Activated naive CD4-positive, alpha-beta T cell treated with anti-CD3 and anti-CD28 coated beads, Interleukin-2, amount 50 U/mL, for 24 hours (primary cell): ENCODE measurements at regions not wholly inside any gene's neighbourhood (a gene's known extent, or its start where the extent isn't known, plus 50 kb on each side); places are given as distances from the start of the nearest gene placed in this dataset.

Experiments
- H3K27ac Mint-ChIP-seq: one replicate; pipeline ENCODE4 v1.8.0; 2021; ENCODE audit warnings: mild to moderate bottlenecking, mixed read lengths
- H3K27me3 Mint-ChIP-seq: one replicate; pipeline ENCODE4 v1.8.0; 2021; ENCODE audit warnings: mixed read lengths
- H3K36me3 Mint-ChIP-seq: one replicate; pipeline ENCODE4 v1.8.0; 2021; ENCODE audit warnings: mixed read lengths
- H3K4me1 Mint-ChIP-seq: one replicate; pipeline ENCODE4 v1.8.0; 2021; ENCODE audit warnings: mixed read lengths
- H3K4me3 Mint-ChIP-seq: one replicate; pipeline ENCODE4 v1.8.0; 2021; ENCODE audit warnings: mild to moderate bottlenecking, mixed read lengths
- H3K9me3 Mint-ChIP-seq: one replicate; pipeline ENCODE4 v1.8.0; 2021; ENCODE audit warnings: mixed read lengths

DNA sequence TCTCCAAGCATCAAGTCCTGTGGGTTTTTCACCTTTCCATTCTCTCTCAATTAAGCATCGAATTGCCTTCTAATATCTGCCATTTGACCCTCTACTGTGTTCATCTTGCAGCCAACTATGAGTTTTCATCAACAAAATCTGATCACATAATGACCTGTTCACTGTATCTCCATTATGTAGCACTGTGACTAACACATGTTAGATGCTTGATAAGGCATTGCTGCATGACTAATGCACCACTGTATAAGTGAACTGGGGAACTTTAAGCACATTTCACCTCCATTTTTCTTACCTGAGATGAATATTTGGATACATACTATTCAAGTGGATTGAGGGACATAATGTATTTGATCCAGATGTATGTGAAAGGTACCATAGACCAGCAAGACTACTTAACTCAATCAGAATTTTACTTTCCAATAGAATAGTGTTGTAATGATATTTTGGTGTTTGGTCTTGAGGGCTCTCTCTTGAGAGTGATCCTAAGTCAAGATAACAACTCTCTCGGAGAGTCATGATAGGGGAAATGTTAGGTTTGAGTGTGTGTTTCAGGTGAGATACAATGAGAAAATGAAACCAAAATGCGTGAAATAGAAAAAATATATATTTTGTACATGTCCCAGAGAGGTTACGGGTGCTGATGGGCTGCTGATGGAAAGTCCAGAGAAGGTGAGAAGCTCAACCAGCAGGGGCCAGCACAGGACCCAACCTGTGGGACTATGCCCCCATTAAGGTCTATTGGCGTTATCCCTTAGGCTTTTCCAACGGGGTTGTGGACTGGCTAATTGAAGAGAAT lies 60.2 kb upstream of the HS3ST1 start:
- Mint-ChIP-seq H3K27me3 (no peaks in the 10 kb centered on the region), H3K27ac (no peak overlapping the region), H3K4me3 (no peak overlapping the region), H3K36me3 (peaks cover 1% of the 10 kb centered on the region), H3K4me1 (peaks cover 24% of the 10 kb centered on the region), H3K9me3 (no peaks in the 10 kb centered on the region)

DNA sequence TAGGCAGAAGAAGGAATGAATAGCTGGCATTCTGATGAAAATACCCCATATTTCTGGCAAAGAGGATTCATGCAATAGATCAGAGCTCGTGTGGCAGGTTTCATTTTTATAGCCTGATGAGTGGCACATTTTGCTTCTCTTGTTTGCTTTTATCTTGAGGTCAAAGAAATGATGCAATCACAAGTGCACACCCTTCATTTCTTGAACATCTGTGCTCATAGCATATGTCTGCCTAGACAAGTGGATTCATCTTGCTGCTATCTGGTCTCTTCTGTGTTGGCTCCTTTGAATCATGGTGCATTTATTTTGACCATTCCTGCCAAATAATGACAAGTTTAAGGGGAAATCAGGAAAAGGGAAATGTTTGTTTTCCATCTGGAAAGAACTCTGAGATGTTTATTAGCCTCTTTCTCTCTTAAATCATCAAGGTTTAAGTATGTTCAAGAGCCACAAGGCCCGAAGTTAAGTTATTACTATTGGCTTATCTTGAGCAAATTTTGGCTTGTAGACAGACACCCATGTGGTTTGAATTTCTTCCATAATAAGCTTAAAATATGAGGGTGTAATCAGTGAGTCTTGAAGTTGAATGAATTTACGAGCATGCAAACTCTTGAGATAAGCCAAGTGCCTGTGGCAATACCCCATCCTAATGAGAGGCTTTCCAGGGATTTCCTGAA lies 59.3 kb upstream of the HS3ST1 start:
- no peak overlapping the region for H3K4me3 Mint-ChIP-seq
- H3K9me3 Mint-ChIP-seq = no peaks in the 10 kb centered on the region
- no peak overlapping the region for H3K27ac Mint-ChIP-seq
- H3K4me1 Mint-ChIP-seq = peaks cover 24% of the 10 kb centered on the region
- H3K36me3 Mint-ChIP-seq = peaks cover 1% of the 10 kb centered on the region
- H3K27me3 Mint-ChIP-seq = no peaks in the 10 kb centered on the region

DNA sequence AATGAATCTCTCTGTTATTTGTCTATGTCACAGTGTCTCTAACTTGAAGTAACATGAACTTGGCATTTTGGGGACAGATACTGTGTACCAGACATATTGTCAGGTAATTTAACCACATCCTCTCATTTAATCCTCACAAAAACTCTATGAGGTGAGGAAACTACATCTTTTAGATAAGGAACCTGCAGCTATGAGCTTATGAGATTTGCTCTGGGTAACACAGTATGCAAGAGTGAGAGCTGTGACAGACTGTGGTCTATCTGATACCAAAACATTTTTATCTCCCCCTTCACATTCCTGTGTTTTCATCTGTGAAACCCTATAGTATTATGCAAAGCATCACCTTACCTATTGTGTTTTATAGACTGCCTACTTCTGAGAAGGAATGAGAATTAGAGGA lies 58.4 kb upstream of the HS3ST1 start:
- Mint-ChIP-seq H3K9me3 (no peaks in the 10 kb centered on the region), H3K27me3 (no peaks in the 10 kb centered on the region), H3K27ac (no peak overlapping the region), H3K36me3 (no peaks in the 10 kb centered on the region), H3K4me3 (no peak overlapping the region), H3K4me1 (peaks cover 24% of the 10 kb centered on the region)

DNA sequence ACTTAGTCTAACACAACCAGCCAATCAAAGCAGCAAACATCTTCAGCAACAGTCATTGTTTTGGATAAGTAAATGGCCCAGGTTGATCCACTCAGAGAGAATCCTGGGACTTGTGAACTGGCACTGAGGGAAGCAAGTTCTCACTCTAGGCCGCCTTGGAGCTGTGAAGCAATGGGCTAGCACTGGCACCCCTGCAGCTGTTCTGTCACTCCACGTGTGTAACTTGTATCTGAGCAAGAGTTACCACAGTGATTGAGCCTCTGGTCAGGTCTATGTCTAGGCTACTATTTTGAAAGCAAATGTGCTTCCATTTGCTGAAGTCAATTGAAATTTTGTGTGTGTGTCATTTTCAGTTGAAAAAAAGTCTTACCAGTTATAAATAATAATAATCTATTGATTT lies 57.2 kb upstream of the HS3ST1 start:
- no peaks in the 10 kb centered on the region for H3K36me3 Mint-ChIP-seq
- no peak overlapping the region for H3K27ac Mint-ChIP-seq
- peaks cover 24% of the 10 kb centered on the region for H3K4me1 Mint-ChIP-seq
- no peaks in the 10 kb centered on the region for H3K27me3 Mint-ChIP-seq
- H3K9me3 Mint-ChIP-seq = no peaks in the 10 kb centered on the region
- H3K4me3 Mint-ChIP-seq = no peak overlapping the region

DNA sequence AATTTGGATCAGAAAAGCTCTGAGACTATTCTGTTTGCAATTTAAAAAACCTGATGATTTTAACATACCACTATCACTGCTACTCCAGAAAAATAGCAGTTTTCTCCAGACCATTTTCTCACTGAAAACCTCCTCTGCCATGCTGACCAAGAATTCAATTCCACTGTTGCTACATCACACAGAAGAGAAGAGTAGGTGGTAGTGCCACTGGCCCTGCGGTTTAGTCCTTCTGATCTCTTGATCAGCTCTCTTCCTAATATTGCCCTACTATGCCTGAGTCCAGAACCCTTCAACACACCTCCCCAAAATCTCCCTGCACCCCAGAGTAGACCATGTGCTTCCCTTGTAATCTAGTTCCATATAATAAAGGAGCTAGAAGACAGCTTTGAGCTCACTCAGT lies 55.8 kb upstream of the HS3ST1 start:
- no peaks in the 10 kb centered on the region for H3K9me3 Mint-ChIP-seq
- H3K36me3 Mint-ChIP-seq = no peaks in the 10 kb centered on the region
- no peak overlapping the region for H3K4me3 Mint-ChIP-seq
- H3K27ac Mint-ChIP-seq = no peak overlapping the region
- H3K27me3 Mint-ChIP-seq = no peaks in the 10 kb centered on the region
- peaks cover 24% of the 10 kb centered on the region for H3K4me1 Mint-ChIP-seq

DNA sequence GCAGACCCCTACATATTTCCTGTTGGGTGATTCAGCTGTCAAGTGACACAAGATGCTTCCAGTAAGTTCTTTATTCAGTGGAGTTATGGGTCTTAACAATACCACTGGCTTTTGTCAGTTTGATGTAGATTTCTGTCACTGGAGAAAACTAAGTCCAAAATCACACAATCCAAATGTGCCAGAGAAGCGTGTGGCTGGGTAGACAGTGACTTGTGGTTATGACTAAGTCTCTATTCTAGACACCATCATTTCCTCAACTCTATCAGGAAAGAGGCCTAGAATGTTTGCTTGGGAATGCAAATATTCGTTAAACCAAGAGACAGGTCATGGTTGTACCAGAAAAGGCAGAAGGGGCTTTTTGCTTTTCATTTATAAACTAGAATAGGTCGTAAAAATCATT lies 54.4 kb upstream of the HS3ST1 start:
- Mint-ChIP-seq H3K36me3 (no peaks in the 10 kb centered on the region), H3K9me3 (no peaks in the 10 kb centered on the region), H3K4me3 (no peak overlapping the region)

GRCh38 chr4:11480683-11481082 lies 52.0 kb upstream of the HS3ST1 start:
- no peak overlapping the region for H3K4me3 Mint-ChIP-seq
- H3K27me3 Mint-ChIP-seq = no peaks in the 10 kb centered on the region
- H3K9me3 Mint-ChIP-seq = no peaks in the 10 kb centered on the region
- H3K27ac Mint-ChIP-seq = no peak overlapping the region
- H3K36me3 Mint-ChIP-seq = no peaks in the 10 kb centered on the region
- H3K4me1 Mint-ChIP-seq = no peaks in the 10 kb centered on the region

More for the DNA sequence above, 54.4 kb upstream of the HS3ST1 start:
- Mint-ChIP-seq H3K27ac (no peak overlapping the region), H3K27me3 (no peaks in the 10 kb centered on the region), H3K4me1 (peaks cover 12% of the 10 kb centered on the region)
